Prostate gland (tissue), 2 donors: ENCODE measurements at regions not wholly inside any gene's neighbourhood (a gene's known extent, or its start where the extent isn't known, plus 50 kb on each side); places are given as distances from the start of the nearest gene placed in this dataset.

Experiments used
- POLR2A ChIP-seq: fragments of 450-650 bp; IDR thresholded peaks from one replicate; pipeline ENCODE4 v1.6.1; 2016; ENCODE audit warnings: antibody characterized with exemption, mild to moderate bottlenecking
- TF ChIP-seq, protein P1 (sequence below), 4 experiments: fragments of 200-600 bp in 2 of 4; fragments of 450-650 bp in 2 of 4; sonication (generic) in 2 of 4; IDR thresholded peaks; 1 replicate in 3 of 4; 2 replicates in 1 of 4; pipeline ENCODE4 v1.5.1; 2016 to 2019; ENCODE audit warnings: antibody characterized with exemption in 4 of 4, mild to moderate bottlenecking in 2 of 4, moderate library complexity in 2 of 4

DNA sequence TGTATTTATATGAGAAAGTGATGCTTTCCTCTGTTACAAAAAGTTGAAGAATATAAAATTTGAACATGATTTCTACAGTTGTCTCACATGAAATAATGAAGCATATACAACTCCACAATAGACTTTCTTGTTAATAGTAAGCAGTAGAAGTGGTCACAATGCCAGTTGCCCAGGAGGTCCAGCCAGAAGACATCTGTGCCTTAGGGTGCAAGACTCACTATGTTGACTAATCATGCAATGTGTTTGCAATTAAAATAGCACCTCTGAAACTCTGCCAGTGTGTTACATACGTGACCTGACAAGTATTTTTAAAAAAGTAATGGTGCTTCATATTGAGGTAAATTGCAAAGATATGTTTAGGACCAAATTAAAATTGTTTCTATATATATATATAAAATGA, 547.2 kb downstream of the ETV1 start:
- TF ChIP-seq, protein P1, sequence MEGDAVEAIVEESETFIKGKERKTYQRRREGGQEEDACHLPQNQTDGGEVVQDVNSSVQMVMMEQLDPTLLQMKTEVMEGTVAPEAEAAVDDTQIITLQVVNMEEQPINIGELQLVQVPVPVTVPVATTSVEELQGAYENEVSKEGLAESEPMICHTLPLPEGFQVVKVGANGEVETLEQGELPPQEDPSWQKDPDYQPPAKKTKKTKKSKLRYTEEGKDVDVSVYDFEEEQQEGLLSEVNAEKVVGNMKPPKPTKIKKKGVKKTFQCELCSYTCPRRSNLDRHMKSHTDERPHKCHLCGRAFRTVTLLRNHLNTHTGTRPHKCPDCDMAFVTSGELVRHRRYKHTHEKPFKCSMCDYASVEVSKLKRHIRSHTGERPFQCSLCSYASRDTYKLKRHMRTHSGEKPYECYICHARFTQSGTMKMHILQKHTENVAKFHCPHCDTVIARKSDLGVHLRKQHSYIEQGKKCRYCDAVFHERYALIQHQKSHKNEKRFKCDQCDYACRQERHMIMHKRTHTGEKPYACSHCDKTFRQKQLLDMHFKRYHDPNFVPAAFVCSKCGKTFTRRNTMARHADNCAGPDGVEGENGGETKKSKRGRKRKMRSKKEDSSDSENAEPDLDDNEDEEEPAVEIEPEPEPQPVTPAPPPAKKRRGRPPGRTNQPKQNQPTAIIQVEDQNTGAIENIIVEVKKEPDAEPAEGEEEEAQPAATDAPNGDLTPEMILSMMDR (IDR thresholded peaks at IDR 0.05): no peak
- TF ChIP-seq POLR2A: no peak
